ENCODE measurements at regions not wholly inside any gene's neighbourhood (a gene's known extent, or its start where the extent isn't known, plus 50 kb on each side); places are given as distances from the start of the nearest gene placed in this dataset.
A peak's percentile ranks its signal among the peaks of the same experiment; 100 is the strongest.
"Not testable (repeated sequence)": the region's sequence is repeated elsewhere in the genome, so short reads cannot be mapped to it uniquely, and the experiment has no call there.

DNA sequence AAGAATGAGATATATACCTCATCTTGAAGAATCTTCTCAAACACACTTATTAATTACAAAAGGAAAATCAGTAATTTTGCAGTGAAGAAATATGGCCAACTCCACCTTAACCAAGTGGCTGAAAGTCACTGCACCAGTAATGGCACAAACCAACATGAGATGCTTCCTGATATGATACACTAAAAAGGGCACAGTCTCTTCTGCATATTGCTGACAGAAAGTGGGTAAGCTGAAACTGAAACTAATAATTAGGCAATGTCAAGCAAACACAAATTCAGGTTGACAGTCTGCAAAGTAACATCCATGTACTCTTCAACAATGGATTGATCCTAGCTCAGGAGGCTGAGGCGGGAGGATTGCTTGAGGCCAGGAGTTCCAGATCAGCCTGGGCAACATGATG, 56.1 kb downstream of the ZNF22 start:
- not testable (repeated sequence) for H3K4me3 Mint-ChIP-seq, H3K27ac Mint-ChIP-seq, H3K4me1 Mint-ChIP-seq, H3K9me3 Mint-ChIP-seq, H3K27me3 Mint-ChIP-seq, H3K36me3 Mint-ChIP-seq

DNA sequence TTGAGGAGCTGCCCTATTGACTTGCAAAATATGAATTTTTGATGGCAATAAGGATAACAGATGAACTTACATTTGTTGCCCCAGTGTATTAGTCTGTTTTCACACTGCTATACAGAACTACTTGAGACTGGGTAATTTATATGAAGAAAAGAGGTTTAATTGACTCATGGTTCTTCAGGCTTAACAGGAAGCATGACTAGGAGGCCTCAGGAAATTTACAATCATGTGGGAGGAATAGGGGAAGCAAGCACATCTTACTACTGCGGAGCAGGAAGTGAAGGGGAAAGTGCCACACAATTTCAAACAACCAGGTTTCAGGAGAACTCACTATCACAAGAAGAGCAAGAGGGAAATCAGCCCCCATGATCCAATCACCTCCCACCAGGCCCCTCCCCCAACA, 57.9 kb downstream of the ZNF22 start:
- Mint-ChIP-seq H3K27me3 (peaks cover 5% of the 10 kb centered on the region), H3K36me3 (no peaks in the 10 kb centered on the region), H3K27ac (no peak overlapping the region), H3K9me3 (peaks cover 0 to 2% (median 0%) of the 10 kb centered on the region in 3 donors), H3K4me3 (no peak overlapping the region), H3K4me1 (peaks cover 0 to 5% (median 2%) of the 10 kb centered on the region in 3 donors)

DNA sequence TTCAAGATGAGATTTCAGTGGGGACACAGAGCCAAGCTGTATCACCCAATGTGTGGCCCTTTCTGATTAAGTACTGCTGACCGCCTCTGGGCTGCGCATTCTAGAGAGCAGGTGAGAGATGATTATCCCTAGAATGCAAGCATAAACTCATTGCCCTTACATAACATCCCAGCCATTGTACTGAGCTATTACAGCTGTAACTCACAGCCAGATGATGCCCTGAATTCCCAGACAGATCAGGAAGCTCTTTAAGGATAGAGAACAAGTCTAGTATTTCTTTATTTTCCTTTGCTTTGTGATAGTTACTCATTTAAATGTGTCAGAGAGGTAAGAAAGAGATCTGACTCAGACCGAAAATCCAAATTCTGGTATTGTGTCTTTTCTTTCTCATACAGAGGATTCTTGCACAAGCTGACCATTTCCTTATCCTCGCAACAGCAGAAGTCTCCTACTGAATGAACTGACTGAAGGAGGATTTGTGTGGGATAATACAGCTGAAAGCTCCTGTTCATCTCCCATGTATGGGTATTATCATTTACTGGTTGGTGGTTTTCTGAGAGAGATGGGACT, 58.4 kb downstream of the ZNF22 start:
- Mint-ChIP-seq H3K9me3 (peaks cover 0 to 2% (median 0%) of the 10 kb centered on the region in 3 donors), H3K4me3 (no peak overlapping the region), H3K4me1 (peaks cover 0 to 5% (median 2%) of the 10 kb centered on the region in 3 donors), H3K27ac (no peak overlapping the region), H3K36me3 (no peaks in the 10 kb centered on the region), H3K27me3 (peaks cover 8% of the 10 kb centered on the region)

DNA sequence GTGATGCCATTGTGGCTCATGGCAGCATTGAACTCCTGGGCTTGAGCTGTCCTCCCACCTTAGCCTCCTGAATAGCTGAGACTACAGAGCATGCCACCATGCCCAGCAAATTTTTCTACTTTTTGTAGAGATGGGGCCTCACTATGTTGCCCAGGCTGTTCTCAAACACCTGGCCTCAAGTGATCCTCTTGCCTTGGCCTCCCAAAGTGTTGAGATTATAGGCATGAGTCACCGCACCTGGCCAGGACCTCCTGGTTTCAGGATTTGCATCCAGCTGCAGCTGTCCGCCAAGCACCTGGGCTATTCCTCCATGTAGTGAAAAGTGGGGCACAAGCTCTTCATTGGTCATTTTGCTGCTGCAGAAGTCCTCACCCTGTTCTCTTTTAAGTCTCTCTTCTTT, 58.9 kb downstream of the ZNF22 start:
- Mint-ChIP-seq H3K36me3 (no peaks in the 10 kb centered on the region), H3K4me3 (no peak overlapping the region), H3K4me1 (peaks cover 0 to 5% (median 2%) of the 10 kb centered on the region in 3 donors), H3K27ac (no peak overlapping the region), H3K27me3 (peaks cover 6% of the 10 kb centered on the region), H3K9me3 (peaks cover 0 to 2% (median 0%) of the 10 kb centered on the region in 3 donors)

DNA sequence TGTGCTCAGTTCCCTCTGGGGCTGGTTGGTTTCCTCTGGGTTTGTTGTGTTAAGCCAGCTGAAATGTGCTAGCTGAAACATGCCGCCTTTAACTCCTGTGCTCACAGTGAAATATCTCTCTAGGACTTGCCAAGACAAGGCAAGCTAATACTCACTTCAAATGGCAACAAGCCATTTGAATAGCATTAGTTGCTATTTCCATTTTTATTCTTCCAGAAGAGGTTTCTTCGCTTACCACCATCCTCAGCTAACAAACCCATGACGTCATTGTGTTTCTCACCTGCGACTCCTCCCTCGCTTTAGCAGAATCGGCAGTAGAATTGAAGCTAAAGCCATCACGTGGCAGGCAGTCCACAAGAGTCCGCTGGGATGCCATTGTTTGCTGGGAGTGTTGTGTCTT, 61.3 kb downstream of the ZNF22 start:
- peaks cover 6% of the 10 kb centered on the region for H3K27me3 Mint-ChIP-seq
- peaks cover 0 to 1% (median 0%) of the 10 kb centered on the region in 3 donors for H3K4me1 Mint-ChIP-seq
- H3K27ac Mint-ChIP-seq = no peak overlapping the region
- H3K36me3 Mint-ChIP-seq = no peaks in the 10 kb centered on the region
- H3K9me3 Mint-ChIP-seq = peaks cover 0 to 2% (median 0%) of the 10 kb centered on the region in 3 donors
- H3K4me3 Mint-ChIP-seq = no peak overlapping the region

DNA sequence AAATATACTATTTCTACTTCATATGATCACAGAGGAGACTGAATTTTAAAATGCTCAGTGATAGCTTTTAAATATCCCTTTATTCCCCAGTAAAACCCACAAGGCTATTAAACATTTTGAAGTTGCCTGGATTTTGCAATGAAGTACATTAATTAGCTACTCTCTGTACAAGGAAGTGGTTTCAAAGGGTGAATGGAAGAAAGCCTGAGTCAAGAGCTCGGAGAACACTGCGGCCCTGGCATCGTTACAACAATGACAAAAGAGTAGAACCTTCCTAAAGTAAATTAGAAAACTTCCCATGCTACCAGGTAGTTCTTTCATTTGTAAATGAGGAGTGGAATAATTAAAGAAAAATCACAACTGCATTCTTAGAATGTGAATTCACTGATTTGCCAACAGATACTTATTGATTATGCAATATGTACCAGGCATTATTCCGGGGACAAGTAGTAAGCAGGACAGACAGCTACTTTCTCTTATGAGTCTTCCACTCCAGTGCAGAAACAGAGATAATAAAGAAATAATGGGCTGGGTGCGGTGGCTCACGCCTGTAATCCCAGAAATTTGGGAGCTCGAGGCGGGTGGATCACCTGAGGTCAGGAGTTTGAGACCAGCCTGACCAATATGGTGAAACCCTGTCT, 63.0 kb downstream of the ZNF22 start:
- H3K4me1 Mint-ChIP-seq = no peaks in the 10 kb centered on the region
- peaks cover 5% of the 10 kb centered on the region for H3K27me3 Mint-ChIP-seq
- peaks cover 0 to 2% (median 0%) of the 10 kb centered on the region in 3 donors for H3K9me3 Mint-ChIP-seq
- H3K4me3 Mint-ChIP-seq = no peak overlapping the region
- no peak overlapping the region for H3K27ac Mint-ChIP-seq
- no peaks in the 10 kb centered on the region for H3K36me3 Mint-ChIP-seq

DNA sequence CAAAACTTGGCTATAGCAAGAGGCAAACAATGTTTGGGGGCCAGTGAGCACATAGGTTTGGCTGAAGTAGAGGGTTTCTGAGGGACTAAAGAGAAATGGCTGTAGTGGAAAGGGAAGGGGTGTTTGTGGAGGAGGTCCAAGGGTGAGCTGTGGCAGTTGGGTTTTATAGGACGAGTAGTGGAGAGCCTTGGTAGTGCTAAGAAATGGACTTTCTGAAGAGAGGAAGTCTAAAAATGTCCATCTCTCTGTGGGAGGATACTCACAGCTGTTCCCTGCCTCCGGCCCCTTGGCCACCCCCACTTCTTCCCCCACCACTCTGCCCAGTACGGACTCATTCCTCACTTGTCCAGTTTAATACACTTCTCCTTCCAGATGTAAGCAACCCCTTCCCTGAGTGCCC, 64.3 kb downstream of the ZNF22 start:
- Mint-ChIP-seq H3K4me3 (no peak overlapping the region), H3K27ac (no peak overlapping the region), H3K9me3 (peaks cover 0 to under 1% (median 0%) of the 10 kb centered on the region in 3 donors), H3K36me3 (no peaks in the 10 kb centered on the region), H3K4me1 (no peaks in the 10 kb centered on the region), H3K27me3 (peaks cover 5% of the 10 kb centered on the region)

DNA sequence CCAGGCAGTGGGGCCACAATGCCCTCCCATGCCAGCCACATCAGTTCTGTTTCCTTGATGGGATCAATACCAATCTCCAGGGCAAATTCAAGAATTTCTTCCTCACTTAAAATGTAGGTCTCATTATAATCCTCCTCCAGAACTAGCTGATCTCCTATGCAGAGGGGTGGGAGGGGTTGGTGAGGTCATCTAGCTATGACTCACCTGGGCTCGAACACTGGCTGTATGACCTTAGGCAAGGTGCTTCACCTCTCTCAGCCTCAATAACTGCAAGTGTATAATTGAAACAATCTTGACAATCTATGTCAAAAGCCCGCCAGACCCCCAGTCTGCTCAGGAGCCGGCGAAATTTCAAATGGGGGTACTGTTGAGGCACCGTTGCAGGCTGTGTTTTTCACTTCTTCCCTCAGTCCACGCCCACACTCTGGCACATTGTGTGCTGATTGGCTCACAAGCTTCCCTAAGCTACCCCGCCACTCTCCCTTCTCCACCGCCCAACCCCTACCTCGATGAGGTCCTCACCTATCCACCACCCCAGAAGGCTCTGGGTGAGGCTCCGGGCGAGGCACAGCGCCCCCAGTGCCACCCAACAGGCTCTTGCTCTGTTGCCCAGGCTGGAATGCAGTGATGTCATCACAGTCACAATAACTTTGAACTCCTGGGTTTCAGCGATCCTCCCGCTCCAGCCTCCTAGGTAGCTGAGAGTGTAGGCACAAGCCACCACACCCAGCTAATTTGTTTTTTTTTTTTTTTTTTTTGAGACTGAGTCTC, 70.5 kb downstream of the ZNF22 start:
- Mint-ChIP-seq H3K4me3 (peak overlapping the region in 1 of 4 donors; percentile 45), H3K36me3 (peaks cover 2% of the 10 kb centered on the region), H3K9me3 (peaks cover 0 to 9% (median 7%) of the 10 kb centered on the region in 3 donors), H3K27me3 (peaks cover 3% of the 10 kb centered on the region), H3K27ac (no peak overlapping the region), H3K4me1 (no peaks in the 10 kb centered on the region)

DNA sequence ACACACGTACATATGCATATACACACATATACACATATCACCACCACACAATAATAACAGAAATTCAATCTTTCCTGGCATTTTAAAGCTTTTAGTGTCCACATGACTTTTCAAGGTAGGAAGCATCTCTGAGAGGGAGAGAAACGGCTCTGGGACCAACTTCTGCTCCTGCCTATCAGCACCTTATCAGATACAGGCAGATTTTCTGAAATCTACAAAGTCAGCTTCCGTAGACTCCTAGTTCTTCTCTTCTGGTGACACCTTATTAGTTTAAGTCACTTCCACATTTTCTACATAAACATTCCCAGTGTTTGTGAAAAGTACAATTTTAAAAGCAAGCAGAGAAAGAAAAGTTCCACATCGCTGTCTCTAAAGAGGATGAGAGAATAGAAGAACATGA, 74.5 kb downstream of the ZNF22 start:
- Mint-ChIP-seq H3K4me3 (no peak overlapping the region), H3K4me1 (no peaks in the 10 kb centered on the region), H3K9me3 (peaks cover 0 to 10% (median 9%) of the 10 kb centered on the region in 3 donors), H3K36me3 (peaks cover 3% of the 10 kb centered on the region), H3K27ac (no peak overlapping the region), H3K27me3 (peaks cover 9% of the 10 kb centered on the region)

DNA sequence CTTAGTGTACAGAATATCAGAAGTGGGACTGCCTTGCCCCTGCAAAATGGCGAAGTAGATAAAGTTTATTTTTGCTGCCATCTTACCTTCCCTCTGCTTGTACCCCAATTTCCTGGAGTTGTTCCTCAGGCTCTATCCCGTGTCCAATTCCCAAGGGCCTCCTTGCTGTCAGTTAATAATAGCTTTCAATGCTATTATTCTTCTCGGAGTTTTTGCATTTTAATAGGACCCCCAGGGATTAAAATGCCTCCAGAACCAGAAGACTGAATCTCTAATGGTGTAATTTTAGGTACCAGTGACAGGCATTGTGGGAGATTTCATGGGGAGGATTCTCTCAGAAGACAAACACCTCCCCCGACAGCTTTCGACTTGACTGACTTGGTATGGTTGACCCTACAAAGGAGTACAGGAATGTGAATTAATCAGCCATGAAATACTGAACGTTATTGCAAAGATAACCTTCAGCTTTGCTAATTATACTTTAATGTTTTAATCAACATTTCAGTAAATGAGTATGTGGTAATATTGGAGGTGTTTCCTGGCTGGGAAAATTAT, 75.2 kb downstream of the ZNF22 start:
- H3K4me3 Mint-ChIP-seq = no peak overlapping the region
- peak overlapping the region in 1 of 3 donors; percentile 44 for H3K27ac Mint-ChIP-seq

DNA sequence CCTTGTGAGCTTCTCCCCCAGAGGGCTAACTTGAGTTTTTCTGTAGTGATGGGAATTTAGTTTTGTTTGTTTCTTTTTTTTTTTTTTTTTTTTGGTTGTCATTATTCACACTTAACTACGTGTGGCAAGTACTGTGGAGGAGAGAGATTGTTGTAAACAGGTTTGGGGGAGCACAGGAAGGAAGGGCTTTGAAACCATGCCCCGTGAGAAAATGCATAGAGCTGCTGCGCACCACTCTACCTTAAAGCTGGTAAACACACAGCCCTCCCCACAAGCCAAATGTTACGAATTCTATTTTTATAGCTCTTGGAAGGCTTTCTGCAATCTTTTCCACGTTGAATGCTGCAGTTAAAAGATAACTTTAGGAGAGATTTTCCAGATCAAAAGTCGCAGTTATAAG, 76.2 kb downstream of the ZNF22 start:
- Mint-ChIP-seq H3K9me3 (peaks cover 0 to 3% (median 0%) of the 10 kb centered on the region in 3 donors), H3K4me1 (no peaks in the 10 kb centered on the region), H3K27ac (no peak overlapping the region), H3K36me3 (peaks cover 3% of the 10 kb centered on the region), H3K4me3 (peak overlapping the region in 1 of 4 donors; percentile 65), H3K27me3 (peaks cover 11% of the 10 kb centered on the region)

More for the DNA sequence above, 75.2 kb downstream of the ZNF22 start:
- Mint-ChIP-seq H3K4me1 (no peaks in the 10 kb centered on the region), H3K27me3 (peaks cover 11% of the 10 kb centered on the region), H3K9me3 (peaks cover 0 to 7% (median 2%) of the 10 kb centered on the region in 3 donors), H3K36me3 (peaks cover 3% of the 10 kb centered on the region)

DNA sequence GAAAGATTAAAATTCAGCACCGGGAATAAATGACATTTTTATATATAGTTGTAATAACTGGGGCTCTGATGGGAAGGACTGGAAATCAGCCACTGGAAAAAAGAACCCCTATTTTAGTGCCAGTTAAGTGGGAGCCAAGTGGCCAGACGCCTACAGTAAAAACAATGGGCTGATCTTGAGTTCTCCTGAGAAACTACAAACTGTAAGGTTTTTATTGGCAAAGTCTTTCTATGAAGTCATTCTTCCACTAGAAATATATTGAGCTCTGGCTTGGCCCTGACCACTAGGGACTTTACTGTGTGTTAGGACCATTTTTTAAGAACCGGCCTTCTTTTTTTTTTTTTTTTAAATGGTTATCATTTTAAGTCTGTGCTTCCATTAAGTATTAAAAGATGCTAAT, 79.6 kb downstream of the ZNF22 start:
- Mint-ChIP-seq H3K4me1 (no peaks in the 10 kb centered on the region), H3K4me3 (no peak overlapping the region), H3K27me3 (peaks cover 11% of the 10 kb centered on the region), H3K9me3 (peaks cover 0 to 6% (median 6%) of the 10 kb centered on the region in 3 donors), H3K27ac (no peak overlapping the region), H3K36me3 (peaks cover 1% of the 10 kb centered on the region)

DNA sequence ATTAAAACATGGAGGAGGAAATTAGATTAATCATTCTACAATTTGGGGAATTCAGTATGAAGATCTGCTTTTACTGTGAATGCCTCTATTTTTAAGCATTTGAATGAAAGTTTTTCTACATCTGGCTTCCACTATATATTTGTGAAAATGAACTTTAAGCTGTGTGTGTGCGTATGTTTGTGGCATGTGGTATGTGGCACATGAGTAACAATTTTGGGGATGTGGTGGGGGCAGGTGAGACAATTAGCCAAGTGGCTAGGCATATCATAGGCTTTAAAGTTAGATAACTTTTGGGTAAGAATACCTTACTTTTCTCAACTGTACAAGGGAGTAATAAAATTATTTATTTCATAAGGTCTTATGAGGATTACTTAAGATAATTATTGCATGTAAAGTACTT, 81.5 kb downstream of the ZNF22 start:
- no peak overlapping the region for H3K27ac Mint-ChIP-seq
- H3K9me3 Mint-ChIP-seq = peaks cover 2 to 13% (median 8%) of the 10 kb centered on the region in 3 donors
- H3K4me3 Mint-ChIP-seq = no peak overlapping the region

DNA sequence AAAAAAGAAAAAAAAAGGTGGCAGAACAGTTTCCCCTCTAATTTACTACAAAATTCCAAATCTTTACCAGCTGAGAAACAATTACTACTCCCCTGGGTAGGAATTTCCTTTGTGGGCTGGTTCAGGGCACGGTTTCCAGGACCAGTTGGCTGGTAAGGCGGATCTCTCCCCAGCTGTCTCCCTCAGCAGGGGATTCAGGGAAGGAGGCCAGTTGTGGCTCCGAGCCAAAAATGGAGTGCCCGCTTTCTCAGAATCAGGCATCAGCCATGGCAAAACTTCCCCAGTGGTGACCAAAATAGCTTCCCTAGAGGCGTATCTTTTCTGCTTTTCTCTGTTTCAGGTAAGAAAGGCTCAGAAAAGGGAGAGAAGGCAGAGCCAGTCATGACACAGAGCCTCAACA, 91.2 kb downstream of the ZNF22 start:
- Mint-ChIP-seq H3K27me3 (peaks cover 35% of the 10 kb centered on the region), H3K9me3 (peaks cover 0 to 2% (median 0%) of the 10 kb centered on the region in 3 donors), H3K36me3 (no peaks in the 10 kb centered on the region), H3K27ac (no peak overlapping the region), H3K4me1 (no peaks in the 10 kb centered on the region), H3K4me3 (no peak overlapping the region)

More for the DNA sequence above, 81.5 kb downstream of the ZNF22 start:
- Mint-ChIP-seq H3K27me3 (peaks cover 2% of the 10 kb centered on the region), H3K4me1 (no peaks in the 10 kb centered on the region), H3K36me3 (peaks cover 1% of the 10 kb centered on the region)

DNA sequence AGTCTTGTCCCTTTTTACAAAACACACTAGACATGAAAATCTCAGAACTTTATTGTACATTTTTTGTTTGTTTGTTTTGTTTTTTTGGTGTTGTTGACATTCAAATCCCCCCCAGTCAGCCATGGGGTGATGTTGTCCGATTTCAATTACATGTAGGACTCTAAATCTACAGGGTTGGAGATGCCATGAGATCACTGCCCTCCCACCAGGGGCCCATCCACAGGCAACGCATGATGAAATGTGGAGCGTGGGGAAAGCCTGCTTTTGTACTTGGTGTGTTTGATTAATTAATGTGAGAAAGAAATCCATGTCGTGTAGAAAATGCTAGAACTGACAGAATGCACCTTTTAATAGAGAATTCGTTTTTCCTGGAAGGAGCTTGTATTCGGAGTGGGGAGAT, 93.2 kb downstream of the ZNF22 start:
- H3K9me3 Mint-ChIP-seq = no peaks in the 10 kb centered on the region
- peaks cover 42% of the 10 kb centered on the region for H3K27me3 Mint-ChIP-seq
- no peaks in the 10 kb centered on the region for H3K4me1 Mint-ChIP-seq
- no peaks in the 10 kb centered on the region for H3K36me3 Mint-ChIP-seq
- H3K27ac Mint-ChIP-seq = no peak overlapping the region
- H3K4me3 Mint-ChIP-seq = no peak overlapping the region

Data from IgD-negative memory B cell (primary cell).